HG03442 (cell line): ENCODE measurements at regions not wholly inside any gene's neighbourhood (a gene's known extent, or its start where the extent isn't known, plus 50 kb on each side); places are given as distances from the start of the nearest gene placed in this dataset.

Experiments used
- ATAC-seq: cut with Tn5 transposase; IDR thresholded peaks from one replicate; pipeline ENCODE4 v1.9.1; 2021; ENCODE audit warnings: mild to moderate bottlenecking, moderate library complexity; ENCODE audit not compliant: unreplicated experiment

GRCh38 chr2:147384659-147385058 lies 460.2 kb upstream of the ACVR2A start:
- no peak for ATAC-seq

- no peak for ATAC-seq
Observed at GRCh38 chr2:147382322-147382948, 462.4 kb upstream of the ACVR2A start.

- no peak for ATAC-seq
Observed at GRCh38 chr2:147378403-147378802, 466.4 kb upstream of the ACVR2A start.

GRCh38 chr2:147375073-147375472 lies 469.8 kb upstream of the ACVR2A start:
- no peak for ATAC-seq

- no peak for ATAC-seq
Observed at GRCh38 chr2:147374423-147374811, 470.4 kb upstream of the ACVR2A start.

- ATAC-seq = no peak
Observed at GRCh38 chr2:147373800-147374422, 470.9 kb upstream of the ACVR2A start.

GRCh38 chr2:147368306-147368705 lies 476.5 kb upstream of the ACVR2A start:
- no peak for ATAC-seq

GRCh38 chr2:147366279-147366678 lies 478.6 kb upstream of the ACVR2A start:
- ATAC-seq = no peak

GRCh38 chr2:147365622-147366021 lies 479.2 kb upstream of the ACVR2A start:
- ATAC-seq = no peak

GRCh38 chr2:147364597-147364996 lies 480.2 kb upstream of the ACVR2A start:
- peak; percentile 55 for ATAC-seq

- no peak for ATAC-seq
Observed at GRCh38 chr2:147363181-147363580, 481.6 kb upstream of the ACVR2A start.

GRCh38 chr2:147358375-147358774 lies 486.5 kb upstream of the ACVR2A start:
- ATAC-seq = no peak

GRCh38 chr2:147356157-147356556 lies 488.7 kb upstream of the ACVR2A start:
- peak; percentile 73 for ATAC-seq

- ATAC-seq = no peak
Observed at GRCh38 chr2:147355706-147356105, 489.1 kb upstream of the ACVR2A start.

- no peak for ATAC-seq
Observed at GRCh38 chr2:147353072-147353381, 491.8 kb upstream of the ACVR2A start.

- no peak for ATAC-seq
Observed at GRCh38 chr2:147352264-147353071, 492.4 kb upstream of the ACVR2A start.

- ATAC-seq = no peak
Observed at GRCh38 chr2:147351784-147352183, 493.0 kb upstream of the ACVR2A start.

- ATAC-seq = no peak
Observed at GRCh38 chr2:147348931-147349555, 495.8 kb upstream of the ACVR2A start.

- ATAC-seq = no peak
Observed at GRCh38 chr2:147346142-147346541, 498.7 kb upstream of the ACVR2A start.

- ATAC-seq = no peak
Observed at GRCh38 chr2:147345246-147345645, 499.6 kb upstream of the ACVR2A start.

- ATAC-seq = no peak
Observed at GRCh38 chr2:147342329-147342728, 502.5 kb upstream of the ACVR2A start.
